ENCODE measurements at regions not wholly inside any gene's neighbourhood (a gene's known extent, or its start where the extent isn't known, plus 50 kb on each side); places are given as distances from the start of the nearest gene placed in this dataset.

DNA sequence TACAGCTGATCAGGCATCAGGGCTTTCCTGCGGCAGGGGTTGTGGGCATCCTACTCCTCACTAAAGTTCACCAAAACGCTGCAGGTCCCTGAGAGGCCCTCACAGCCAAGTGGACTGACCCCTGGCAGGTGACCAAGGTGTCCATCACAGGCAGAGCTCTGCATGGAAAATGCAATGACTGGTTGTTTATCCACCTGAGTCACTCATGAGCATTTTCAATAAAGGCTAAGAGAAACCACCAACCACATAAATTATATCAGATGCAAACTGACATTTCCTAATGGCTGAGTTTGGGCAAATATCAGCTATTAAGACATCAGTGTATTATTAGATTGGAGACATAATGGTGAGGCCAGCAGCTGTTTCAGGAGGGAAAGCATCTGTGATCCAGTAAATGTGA lies 152.7 kb upstream of the SYNDIG1 start:
- H3K4me1 ChIP-seq: no peaks in the 10 kb centered on the region
- 58 to 70% (median 69%) methylated on average over 2 of the region's 2 CpGs for WGBS, 4 donors
- intact Hi-C loops (cut with DNase I): no loop called here
- peaks cover 0 to 3% (median 0%) of the 10 kb centered on the region in 9 donors for H3K27me3 ChIP-seq
- no peak overlapping the region for H3K4me3 ChIP-seq
- DNase-seq (no peak), ATAC-seq (no peak)
- TF ChIP-seq POLR2A (IDR thresholded peaks at IDR 0.05): no peak
- TF ChIP-seq, protein P1, sequence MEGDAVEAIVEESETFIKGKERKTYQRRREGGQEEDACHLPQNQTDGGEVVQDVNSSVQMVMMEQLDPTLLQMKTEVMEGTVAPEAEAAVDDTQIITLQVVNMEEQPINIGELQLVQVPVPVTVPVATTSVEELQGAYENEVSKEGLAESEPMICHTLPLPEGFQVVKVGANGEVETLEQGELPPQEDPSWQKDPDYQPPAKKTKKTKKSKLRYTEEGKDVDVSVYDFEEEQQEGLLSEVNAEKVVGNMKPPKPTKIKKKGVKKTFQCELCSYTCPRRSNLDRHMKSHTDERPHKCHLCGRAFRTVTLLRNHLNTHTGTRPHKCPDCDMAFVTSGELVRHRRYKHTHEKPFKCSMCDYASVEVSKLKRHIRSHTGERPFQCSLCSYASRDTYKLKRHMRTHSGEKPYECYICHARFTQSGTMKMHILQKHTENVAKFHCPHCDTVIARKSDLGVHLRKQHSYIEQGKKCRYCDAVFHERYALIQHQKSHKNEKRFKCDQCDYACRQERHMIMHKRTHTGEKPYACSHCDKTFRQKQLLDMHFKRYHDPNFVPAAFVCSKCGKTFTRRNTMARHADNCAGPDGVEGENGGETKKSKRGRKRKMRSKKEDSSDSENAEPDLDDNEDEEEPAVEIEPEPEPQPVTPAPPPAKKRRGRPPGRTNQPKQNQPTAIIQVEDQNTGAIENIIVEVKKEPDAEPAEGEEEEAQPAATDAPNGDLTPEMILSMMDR (IDR thresholded peaks at IDR 0.05): no peak
- no peak overlapping the region for H3K27ac ChIP-seq
- H3K9me3 ChIP-seq: no peaks in the 10 kb centered on the region
- H3K36me3 ChIP-seq: no peaks in the 10 kb centered on the region

DNA sequence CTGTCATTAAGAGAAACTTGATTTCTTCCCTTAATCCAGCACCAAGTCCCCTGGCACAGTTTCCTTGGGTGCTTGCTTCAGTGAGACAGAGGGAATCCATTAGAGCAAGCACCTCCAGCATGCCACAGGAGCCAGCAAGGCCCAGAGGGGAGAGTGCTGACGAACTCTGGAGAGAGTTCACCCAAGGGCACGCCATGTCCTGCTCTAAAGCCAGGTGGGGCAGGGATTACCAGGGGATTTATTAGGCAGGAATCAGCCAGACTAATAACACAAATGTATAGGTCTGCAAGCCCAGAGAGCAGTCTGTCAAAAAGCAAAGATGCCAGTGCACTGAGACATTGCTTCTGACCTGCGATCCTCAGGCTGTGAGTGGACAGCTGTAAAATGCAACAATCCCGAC lies 155.4 kb upstream of the SYNDIG1 start:
- H3K4me3 ChIP-seq: no peak overlapping the region

DNA sequence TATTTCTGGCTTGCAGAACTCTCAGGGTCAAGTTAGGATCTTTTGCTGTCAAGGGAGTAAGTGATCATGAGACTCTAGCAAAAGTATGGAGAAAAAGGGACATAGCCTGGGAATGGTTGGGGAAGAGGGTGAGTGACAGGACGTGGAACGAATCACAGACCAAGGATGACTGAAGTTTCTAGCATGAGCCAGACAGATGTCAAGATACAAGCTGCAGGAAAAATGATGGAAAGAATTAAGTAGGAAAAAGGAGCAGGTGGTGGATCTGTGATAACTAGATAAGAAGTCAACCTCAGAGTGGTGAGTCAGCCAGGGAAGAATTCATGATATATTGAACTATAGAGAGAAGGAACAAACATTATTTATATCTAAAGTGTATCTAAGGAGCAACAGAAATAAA lies 159.8 kb upstream of the SYNDIG1 start:
- H3K27me3 ChIP-seq: peaks cover 0 to 7% (median 0%) of the 10 kb centered on the region in 9 donors
- no peak overlapping the region for H3K4me3 ChIP-seq
- H3K9me3 ChIP-seq: no peaks in the 10 kb centered on the region
- DNase-seq (no peak), ATAC-seq (no peak)
- no peak overlapping the region for H3K27ac ChIP-seq
- TF ChIP-seq POLR2A (IDR thresholded peaks at IDR 0.05): no peak
- TF ChIP-seq, protein P1 (IDR thresholded peaks at IDR 0.05): no peak
- intact Hi-C loops (cut with DNase I): loop anchor here in 2 of 10 donors (5.0 to 10.0 kb wide), 2 partner anchors 473 to 475 kb away; no protein-coding TSS in a partner anchor
- H3K36me3 ChIP-seq: no peaks in the 10 kb centered on the region
- WGBS, 4 donors: 59 to 81% (median 73%) methylated on average over 2 of the region's 2 CpGs
- no peaks in the 10 kb centered on the region for H3K4me1 ChIP-seq

More for the DNA sequence above, 155.4 kb upstream of the SYNDIG1 start:
- intact Hi-C loops (cut with DNase I): no loop called here
- Histone ChIP-seq H3K4me1 (no peaks in the 10 kb centered on the region), H3K9me3 (no peaks in the 10 kb centered on the region), H3K27me3 (peaks cover 0 to 3% (median 0%) of the 10 kb centered on the region in 9 donors), H3K27ac (no peak overlapping the region), H3K36me3 (no peaks in the 10 kb centered on the region)
- 81 to 93% (median 82%) methylated on average over 4 of the region's 4 CpGs for WGBS, 4 donors
- ATAC-seq (no peak), DNase-seq (no peak)
- no peak for TF ChIP-seq POLR2A (IDR thresholded peaks at IDR 0.05)
- TF ChIP-seq, protein P1 (IDR thresholded peaks at IDR 0.05): no peak

DNA sequence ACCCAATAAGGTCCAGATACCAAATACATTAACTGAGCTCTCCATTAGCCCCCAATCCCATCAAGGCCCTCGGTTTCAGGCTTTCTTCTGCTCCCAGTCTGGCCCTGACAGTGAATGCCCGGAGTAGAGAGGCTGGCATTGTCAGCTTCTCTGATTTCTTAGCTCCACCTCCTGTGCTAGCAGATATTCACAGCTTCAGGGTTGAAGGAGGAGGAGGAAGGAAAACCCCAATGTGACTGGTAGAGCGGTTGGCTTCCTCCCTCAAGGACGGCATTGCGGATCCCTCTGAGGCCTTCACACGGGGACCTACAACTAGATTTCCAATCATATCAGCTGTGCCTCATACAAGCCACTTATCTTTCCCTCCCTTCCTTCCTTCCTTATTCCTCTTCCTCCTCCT lies 164.1 kb upstream of the SYNDIG1 start:
- H3K36me3 ChIP-seq: no peaks in the 10 kb centered on the region
- 63 to 70% (median 65%) methylated on average over 6 of the region's 6 CpGs for WGBS, 4 donors
- H3K27me3 ChIP-seq: peaks cover 0 to 8% (median 2%) of the 10 kb centered on the region in 9 donors
- no peak overlapping the region for H3K27ac ChIP-seq
- ATAC-seq: no peak
- DNase-seq: no peak
- no peaks in the 10 kb centered on the region for H3K9me3 ChIP-seq
- intact Hi-C loops (cut with DNase I): loop anchor here in 2 of 10 donors (5.0 to 10.0 kb wide), 2 partner anchors 477 to 479 kb away; no protein-coding TSS in a partner anchor
- no peak overlapping the region for H3K4me3 ChIP-seq
- no peaks in the 10 kb centered on the region for H3K4me1 ChIP-seq
- no peak for TF ChIP-seq POLR2A (IDR thresholded peaks at IDR 0.05)
- TF ChIP-seq, protein P1 (IDR thresholded peaks at IDR 0.05): no peak

All from heart left ventricle (tissue), 16 donors.